Adrenal gland (tissue), 9 donors: ENCODE measurements at regions not wholly inside any gene's neighbourhood (a gene's known extent, or its start where the extent isn't known, plus 50 kb on each side); places are given as distances from the start of the nearest gene placed in this dataset.

Source experiments
- DNase-seq, 7 donors: peaks; one replicate each; pipeline ENCODE4 v3.0.0-alpha.2; 2019 to 2020
- H3K27ac ChIP-seq, 5 donors: fragments of 200-600 bp; sonication (generic) in 4 of 5; 1 replicate in 3 of 5; 2 replicates in 2 of 5; pipeline versions ENCODE4 v1.5.1 to v1.8.0; 2016 to 2020; ENCODE audit warnings: mild to moderate bottlenecking in 1 of 5
- H3K27me3 ChIP-seq: fragments of 200-600 bp; 2 replicates; pipeline ENCODE4 v1.8.0; 2021
- H3K36me3 ChIP-seq, 2 donors: fragments of 200-600 bp; replicated peaks in 1 of 2; 1 replicate in 1 of 2; 2 replicates in 1 of 2; pipeline versions ENCODE4 v1.5.1 to v1.8.0; 2018 to 2022
- H3K4me1 ChIP-seq, 2 donors: fragments of 200-600 bp; replicated peaks in 1 of 2; 1 replicate in 1 of 2; 2 replicates in 1 of 2; pipeline versions ENCODE4 v1.5.1 to v1.8.0; 2018 to 2021
- H3K4me3 ChIP-seq, 4 donors: fragments of 200-600 bp; sonication (generic) in 3 of 4; one replicate each; pipeline ENCODE4 v1.5.1; 2016 to 2018
- H3K9me3 ChIP-seq, 3 donors: fragments of 200-600 bp; sonication (generic) in 1 of 3; replicated peaks in 1 of 3; 1 replicate in 2 of 3; 2 replicates in 1 of 3; pipeline versions ENCODE4 v1.5.1 to v1.8.0; 2016 to 2021
- POLR2A ChIP-seq, 2 donors: fragments of 450-650 bp; IDR thresholded peaks; one replicate each; pipeline ENCODE4 v1.6.1; 2017; ENCODE audit warnings: antibody characterized with exemption in 2 of 2, mild to moderate bottlenecking in 2 of 2, moderate library complexity in 1 of 2
- WGBS, 4 donors: extraction: QIAGEN DNeasy Blood & Tissue Kit in 2 of 4; methylation state at CpG; one replicate each; pipeline versions ENCODE4 v1.1.5 to v1.1.7; 2013 to 2017; 5-methylcytosine and 5-hydroxymethylcytosine counted together
- intact Hi-C, 2 donors: fragments of 100-400 bp; cut with DNase I; formaldehyde crosslinking; loops; one replicate each; pipeline versions ENCODE4 v1.14.1 to v1.15.0; 2022 to 2023
- TF ChIP-seq, protein P1 (sequence below), 6 experiments: fragments of 450-650 bp in 4 of 6; fragments of 200-600 bp in 2 of 6; sonication (generic) in 1 of 6; IDR thresholded peaks; 1 replicate in 5 of 6; 2 replicates in 1 of 6; pipeline versions ENCODE4 v1.5.1 to v1.8.0; 2016 to 2021; ENCODE audit warnings: antibody characterized with exemption in 6 of 6, mild to moderate bottlenecking in 2 of 6, moderate library complexity in 1 of 6
- donor health status: healthy with polysubstance abuse.
- donor health status: Bipolar disorder and iron deficiency.
- donor health status: DM: yes; HTN: yes; CAD: no.
- donor health status: DM: no; HTN: no; CAD: no.
- donor health status: DM: no; HTN: no; CAD: no.

GRCh38 chr10:63887600-63888370, 366.6 kb downstream of the REEP3 start:
- H3K4me3 ChIP-seq: no peak overlapping the region
- TF ChIP-seq, protein P1, sequence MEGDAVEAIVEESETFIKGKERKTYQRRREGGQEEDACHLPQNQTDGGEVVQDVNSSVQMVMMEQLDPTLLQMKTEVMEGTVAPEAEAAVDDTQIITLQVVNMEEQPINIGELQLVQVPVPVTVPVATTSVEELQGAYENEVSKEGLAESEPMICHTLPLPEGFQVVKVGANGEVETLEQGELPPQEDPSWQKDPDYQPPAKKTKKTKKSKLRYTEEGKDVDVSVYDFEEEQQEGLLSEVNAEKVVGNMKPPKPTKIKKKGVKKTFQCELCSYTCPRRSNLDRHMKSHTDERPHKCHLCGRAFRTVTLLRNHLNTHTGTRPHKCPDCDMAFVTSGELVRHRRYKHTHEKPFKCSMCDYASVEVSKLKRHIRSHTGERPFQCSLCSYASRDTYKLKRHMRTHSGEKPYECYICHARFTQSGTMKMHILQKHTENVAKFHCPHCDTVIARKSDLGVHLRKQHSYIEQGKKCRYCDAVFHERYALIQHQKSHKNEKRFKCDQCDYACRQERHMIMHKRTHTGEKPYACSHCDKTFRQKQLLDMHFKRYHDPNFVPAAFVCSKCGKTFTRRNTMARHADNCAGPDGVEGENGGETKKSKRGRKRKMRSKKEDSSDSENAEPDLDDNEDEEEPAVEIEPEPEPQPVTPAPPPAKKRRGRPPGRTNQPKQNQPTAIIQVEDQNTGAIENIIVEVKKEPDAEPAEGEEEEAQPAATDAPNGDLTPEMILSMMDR (IDR thresholded peaks at IDR 0.05): no peak
- no peak for TF ChIP-seq POLR2A (IDR thresholded peaks at IDR 0.05)

DNA sequence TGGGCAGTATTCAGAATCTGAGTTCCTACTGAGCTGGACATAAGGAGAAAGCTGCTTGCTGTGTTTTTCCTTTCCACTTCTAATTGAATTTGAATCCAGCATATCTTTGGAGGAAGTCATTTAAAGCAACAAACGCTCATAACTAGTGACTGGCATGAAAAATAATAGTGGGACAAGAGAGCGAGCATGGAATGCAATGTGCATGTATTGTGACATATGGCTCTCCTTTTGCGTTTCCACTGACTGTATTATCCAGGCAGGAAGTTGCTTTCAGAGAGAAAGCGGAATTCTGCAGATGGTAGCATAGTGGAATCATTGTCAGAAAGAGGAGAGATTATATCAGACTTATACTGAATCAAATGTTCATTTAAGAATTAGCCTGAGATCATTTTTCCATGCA, 368.6 kb downstream of the REEP3 start:
- no peak for DNase-seq
- intact Hi-C loops: no loop called here
- WGBS, 4 donors: 45 to 51% (median 48%) methylated on average over 4 of the region's 4 CpGs
- no peak overlapping the region for H3K27ac ChIP-seq
- no peaks in the 10 kb centered on the region for H3K27me3 ChIP-seq
- no peaks in the 10 kb centered on the region for H3K36me3 ChIP-seq
- TF ChIP-seq, protein P1 (IDR thresholded peaks at IDR 0.05): no peak
- no peak for TF ChIP-seq POLR2A (IDR thresholded peaks at IDR 0.05)
- no peaks in the 10 kb centered on the region for H3K9me3 ChIP-seq
- H3K4me1 ChIP-seq: no peaks in the 10 kb centered on the region
- no peak overlapping the region for H3K4me3 ChIP-seq

More at GRCh38 chr10:63887600-63888370, 366.6 kb downstream of the REEP3 start:
- intact Hi-C loops: no loop called here
- WGBS, 4 donors: 76 to 86% (median 85%) methylated on average over 5 of the region's 5 CpGs
- no peaks in the 10 kb centered on the region for H3K9me3 ChIP-seq
- DNase-seq: no peak
- no peaks in the 10 kb centered on the region for H3K4me1 ChIP-seq
- no peaks in the 10 kb centered on the region for H3K27me3 ChIP-seq
- no peaks in the 10 kb centered on the region for H3K36me3 ChIP-seq
- H3K27ac ChIP-seq: no peak overlapping the region

DNA sequence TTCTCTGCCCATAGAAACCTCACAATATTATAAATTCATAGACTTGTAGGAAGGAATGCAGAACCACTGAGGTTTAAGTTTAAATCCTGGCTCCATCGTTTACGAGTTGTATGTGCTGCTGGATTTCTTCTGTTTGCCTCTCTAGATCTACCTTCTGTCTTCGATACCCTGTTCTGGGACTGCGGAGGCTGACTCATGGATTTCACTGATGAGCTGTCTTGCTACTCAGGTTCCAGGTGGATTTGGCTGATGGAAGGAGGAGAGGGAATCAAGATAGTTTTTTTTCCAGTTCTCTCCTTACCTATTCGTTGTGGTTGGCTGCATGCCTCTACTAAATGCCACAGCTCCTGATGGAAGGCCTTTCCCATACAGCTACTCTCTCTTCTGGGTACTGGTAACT, 375.8 kb downstream of the REEP3 start:
- no peak for DNase-seq
- Histone ChIP-seq H3K4me1 (no peaks in the 10 kb centered on the region), H3K9me3 (no peaks in the 10 kb centered on the region), H3K36me3 (no peaks in the 10 kb centered on the region), H3K27me3 (no peaks in the 10 kb centered on the region), H3K4me3 (no peak overlapping the region), H3K27ac (no peak overlapping the region)
- TF ChIP-seq, protein P1 (IDR thresholded peaks at IDR 0.05): no peak
- TF ChIP-seq POLR2A (IDR thresholded peaks at IDR 0.05): no peak
- 83 to 89% (median 84%) methylated on average over 5 of the region's 5 CpGs for WGBS, 4 donors
- intact Hi-C loops: no loop called here

GRCh38 chr10:63899673-63900300, 378.6 kb downstream of the REEP3 start:
- Histone ChIP-seq H3K36me3 (no peaks in the 10 kb centered on the region), H3K27ac (no peak overlapping the region), H3K9me3 (no peaks in the 10 kb centered on the region), H3K27me3 (no peaks in the 10 kb centered on the region), H3K4me1 (no peaks in the 10 kb centered on the region), H3K4me3 (no peak overlapping the region)
- WGBS, 4 donors: 89 to 96% (median 94%) methylated on average over 3 of the region's 3 CpGs
- TF ChIP-seq, protein P1 (IDR thresholded peaks at IDR 0.05): no peak
- TF ChIP-seq POLR2A (IDR thresholded peaks at IDR 0.05): no peak
- DNase-seq: no peak
- intact Hi-C loops: no loop called here
